HepG2 (cell line): ENCODE measurements at regions not wholly inside any gene's neighbourhood (a gene's known extent, or its start where the extent isn't known, plus 50 kb on each side); places are given as distances from the start of the nearest gene placed in this dataset.

Experiments used
- ATAC-seq: fragments of 200-7000 bp; cut with Tn5 transposase; 3 replicates; pipeline ENCODE4 v1.9.1; 2020; ENCODE audit warnings: mild to moderate bottlenecking, moderate library complexity
- BruUV-seq: library from RNA; stranded (reverse); fragments of 400-500 nt; replicated peaks from 2 replicates; lab custom pipeline; 2021; lab: Mats Ljungman, UMichigan
- CTCF ChIA-PET: fragments of 300-600 bp; formaldehyde crosslinking; extraction: SDS; loops from one replicate; lab custom pipeline; 2021; ENCODE audit warnings: low total read pairs, inconsistent platforms, low intra/inter-chr PET ratio; lab: Yijun Ruan, JAX
- POLR2A ChIA-PET: fragments of 350-600 bp; sonication (Branson Sonifier 250); formaldehyde crosslinking; loops from one replicate; lab custom pipeline; 2020; ENCODE audit warnings: antibody characterized with exemption, inconsistent platforms; lab: Yijun Ruan, JAX
- DNase-seq: peaks from one replicate; pipeline ENCODE4 v3.0.0-alpha.2; 2015; ENCODE audit warnings: low spot score
- FAIRE-seq: peaks from 3 replicates; lab custom pipeline; 2011; peaks lifted over from hg19 to GRCh38; lab: Jason Lieb, UNC
- H2AFZ ChIP-seq: one replicate; pipeline ENCODE4 v1.6.1; 2011; ENCODE audit warnings: low read length, inconsistent platforms
- H3K27ac ChIP-seq: fragments of 300-600 bp; 3 replicates; pipeline ENCODE4 v1.8.0; 2011; ENCODE audit warnings: mixed run types, mild to moderate bottlenecking, mixed read lengths, low read length, inconsistent platforms; ENCODE audit not compliant: insufficient read depth; ENCODE audit errors: extremely low read length
- H3K27me3 ChIP-seq, 2 experiments: fragments of 200-600 bp in 1 of 2; 2 replicates in 1 of 2; 3 replicates in 1 of 2; pipeline versions ENCODE4 v1.6.0 to v1.8.0; 2011; ENCODE audit warnings: low read length in 2 of 2, mild to moderate bottlenecking in 2 of 2, moderate library complexity in 2 of 2, inconsistent platforms in 1 of 2; ENCODE audit not compliant: insufficient read depth in 2 of 2, control insufficient read depth in 1 of 2
- H3K36me3 ChIP-seq, 2 experiments: fragments of 200-600 bp in 1 of 2; replicated peaks in 1 of 2; 2 replicates in 1 of 2; 3 replicates in 1 of 2; pipeline versions ENCODE4 v1.5.1 to v1.8.0; 2011; ENCODE audit warnings: low read length in 2 of 2, inconsistent platforms in 1 of 2; ENCODE audit not compliant: insufficient read depth in 2 of 2, control insufficient read depth in 1 of 2
- H3K4me1 ChIP-seq: 2 replicates; pipeline ENCODE4 v1.5.1; 2012; ENCODE audit warnings: low read length, inconsistent platforms; ENCODE audit not compliant: insufficient read depth
- H3K4me2 ChIP-seq: 2 replicates; pipeline ENCODE4 v1.6.0; 2011; ENCODE audit warnings: low read depth, low read length, inconsistent platforms
- H3K4me3 ChIP-seq, 3 experiments: fragments of 200-600 bp in 1 of 3; sonication (generic), shearing (Covaris generic) in 1 of 3; replicated peaks in 1 of 3; 2 replicates each; pipeline ENCODE4 v1.5.1; 2011 to 2016; ENCODE audit warnings: low read length in 3 of 3, inconsistent platforms in 2 of 3, low read depth in 2 of 3, mild to moderate bottlenecking in 2 of 3, control low read depth in 1 of 3, mixed read lengths in 1 of 3; ENCODE audit not compliant: insufficient read depth in 1 of 3
- H3K79me2 ChIP-seq: one replicate; pipeline ENCODE4 v1.6.1; 2011; ENCODE audit warnings: low read length, inconsistent platforms; ENCODE audit not compliant: insufficient read depth
- H3K9ac ChIP-seq: 2 replicates; pipeline ENCODE4 v1.6.0; 2011; ENCODE audit warnings: mild to moderate bottlenecking, low read depth, low read length, inconsistent platforms; ENCODE audit not compliant: insufficient read depth
- H3K9me3 ChIP-seq: 2 replicates; pipeline ENCODE4 v1.5.1; 2012; ENCODE audit warnings: mild to moderate bottlenecking, low read length
- H4K20me1 ChIP-seq: 2 replicates; pipeline ENCODE4 v1.6.0; 2011; ENCODE audit warnings: inconsistent platforms, mild to moderate bottlenecking, low read length, moderate library complexity; ENCODE audit not compliant: insufficient read depth
- CTCF ChIP-seq: sonication (generic); formaldehyde crosslinking; IDR thresholded peaks from 2 replicates; pipeline ENCODE4 v1.5.0; 2020; ENCODE audit warnings: mild to moderate bottlenecking, missing genetic modification reagents, moderate library complexity
- MAFK ChIP-seq, 2 experiments: IDR thresholded peaks in 1 of 2; conservative IDR thresholded peaks in 1 of 2; 2 replicates each; pipeline ENCODE4 v1.6.1; 2011; ENCODE audit warnings: improper control_type of control experiment in 2 of 2, low read length in 2 of 2
- STAG1 ChIP-seq: sonication (generic); formaldehyde crosslinking; IDR thresholded peaks from 2 replicates; pipeline ENCODE4 v1.4.0; 2020; ENCODE audit warnings: missing genetic modification reagents
- XRCC5 ChIP-seq: fragments of 200-400 bp; formaldehyde crosslinking; optimal IDR thresholded peaks from 2 replicates; pipeline ENCODE3; 2017; ENCODE audit warnings: mild to moderate bottlenecking, low read length
- ZEB1 ChIP-seq: IDR thresholded peaks from 2 replicates; pipeline ENCODE4 v1.6.1; 2012; ENCODE audit warnings: mild to moderate bottlenecking, low read depth, inconsistent platforms; ENCODE audit not compliant: insufficient replicate concordance
- ZNF225 ChIP-seq: sonication (generic); formaldehyde crosslinking; IDR thresholded peaks from 2 replicates; pipeline ENCODE4 v1.4.0; 2020; ENCODE audit warnings: mild to moderate bottlenecking, missing genetic modification reagents
- ZNF275 ChIP-seq: sonication (generic); formaldehyde crosslinking; IDR thresholded peaks from 2 replicates; pipeline ENCODE4 v1.8.0; 2022; ENCODE audit warnings: missing genetic modification reagents, mild to moderate bottlenecking, inconsistent platforms, borderline replicate concordance
- ZNF362 ChIP-seq: sonication (generic); formaldehyde crosslinking; IDR thresholded peaks from 2 replicates; pipeline ENCODE4 v1.4.0; 2020; ENCODE audit warnings: missing genetic modification reagents, mild to moderate bottlenecking, borderline replicate concordance
- ZNF574 ChIP-seq: sonication (generic); formaldehyde crosslinking; IDR thresholded peaks from 2 replicates; pipeline ENCODE4 v1.4.0; 2020; ENCODE audit warnings: missing genetic modification reagents
- ZNF615 ChIP-seq: sonication (generic); formaldehyde crosslinking; IDR thresholded peaks from 2 replicates; pipeline ENCODE4 v1.5.0; 2020; ENCODE audit warnings: mild to moderate bottlenecking, missing genetic modification reagents, borderline replicate concordance
- ZNF670 ChIP-seq: sonication (generic); formaldehyde crosslinking; IDR thresholded peaks from 2 replicates; pipeline ENCODE4 v1.8.0; 2022; ENCODE audit warnings: mild to moderate bottlenecking, missing genetic modification reagents, borderline replicate concordance
- ZNF777 ChIP-seq: sonication (generic); formaldehyde crosslinking; IDR thresholded peaks from 2 replicates; pipeline ENCODE4 v1.4.0; 2020; ENCODE audit warnings: missing genetic modification reagents
- WGBS: methylation state at CpG from one replicate; pipeline ENCODE4 v1.1.6; 2017; ENCODE audit warnings: low lambda C conversion rate; 5-methylcytosine and 5-hydroxymethylcytosine counted together
- in situ Hi-C: cut with HindIII; loops from 2 replicates; pipeline ENCODE4 v1.10.0; 2017; ENCODE audit warnings: low pct_unique_long_range_greater_than_20kb; ENCODE audit not compliant: extremely low pct_ligation_motif_present
- intact Hi-C: fragments of 100-400 bp; cut with micrococcal nuclease; formaldehyde crosslinking; loops from one replicate; pipeline ENCODE4 v1.10.0; 2022; ENCODE audit not compliant: unreplicated experiment

GRCh38 chr16:49003022-49003421, 278.6 kb downstream of the CBLN1 start:
- 22% methylated on average over 2 of the region's 2 CpGs for WGBS
- BruUV-seq: no TSS peak
- no peak for FAIRE-seq

GRCh38 chr16:49000594-49000993, 281.0 kb downstream of the CBLN1 start:
- peaks cover 3% of the 10 kb centered on the region; the same call in 1 of the 2 replicates for H4K20me1 ChIP-seq
- intact Hi-C loops: loop anchor here (1.0 kb wide), 2 partner anchors 184 to 313 kb away; no protein-coding TSS in a partner anchor
- ChIA-PET POLR2A (no interaction called here), CTCF (interaction anchor here (1.3 kb wide), 1 partner anchor 350 kb away, joined by 4 read pairs; no protein-coding TSS in a partner anchor)
- no peak overlapping the region for H2AFZ ChIP-seq
- WGBS: 24% methylated on average over 10 of the region's 10 CpGs
- no TSS peak for BruUV-seq
- no peaks in the 10 kb centered on the region for H3K36me3 ChIP-seq
- DNase-seq (no peak), ATAC-seq (peak; percentile 45; the same call in 1 of the 3 replicates), FAIRE-seq (no peak)
- H3K27ac ChIP-seq: no peak overlapping the region
- H3K27me3 ChIP-seq: no peaks in the 10 kb centered on the region
- no peaks in the 10 kb centered on the region for H3K79me2 ChIP-seq
- no peak overlapping the region for H3K4me3 ChIP-seq
- H3K4me2 ChIP-seq: no peak overlapping the region
- H3K4me1 ChIP-seq: peaks cover 7% of the 10 kb centered on the region; the same call in 1 of the 2 replicates
- in situ Hi-C loops: no loop called here
- no peaks in the 10 kb centered on the region for H3K9me3 ChIP-seq
- no peak overlapping the region for H3K9ac ChIP-seq
- peak; percentile 96 for TF ChIP-seq ZNF362 (CRISPR knock-in tag)
- TF ChIP-seq ZNF670: no peak
- TF ChIP-seq ZEB1: peak; percentile 95
- peak; percentile 45 for TF ChIP-seq CTCF
- peak; percentile 24; the same call in 1 of the 2 replicates for TF ChIP-seq STAG1 (CRISPR knock-in tag)
- TF ChIP-seq XRCC5: peak; percentile 35
- no peak for TF ChIP-seq ZNF574 (CRISPR knock-in tag)

More at GRCh38 chr16:49003022-49003421, 278.6 kb downstream of the CBLN1 start:
- Histone ChIP-seq H3K27me3 (no peaks in the 10 kb centered on the region), H3K4me1 (peaks cover 7% of the 10 kb centered on the region; the same call in 1 of the 2 replicates), H3K27ac (no peak overlapping the region), H4K20me1 (no peaks in the 10 kb centered on the region), H2AFZ (no peak overlapping the region), H3K4me2 (no peak overlapping the region), H3K9ac (no peak overlapping the region), H3K79me2 (no peaks in the 10 kb centered on the region), H3K4me3 (no peak overlapping the region), H3K9me3 (no peaks in the 10 kb centered on the region), H3K36me3 (no peaks in the 10 kb centered on the region)
- intact Hi-C loops: no loop called here
- ChIA-PET POLR2A (no interaction called here), CTCF (no interaction called here)
- ATAC-seq (no peak), DNase-seq (no peak)
- TF ChIP-seq ZNF777 (CRISPR knock-in tag) (no peak), ZNF225 (CRISPR knock-in tag) (no peak), ZNF615 (CRISPR knock-in tag) (no peak), ZNF275 (CRISPR knock-in tag) (no peak), MAFK (conservative IDR thresholded peaks at IDR 0.05 in 1 of 2, IDR thresholded peaks at IDR 0.05 in 1 of 2; ENCODE audit: low read length in 2 of 2) (no peak)
- in situ Hi-C loops: no loop called here
